Astrocyte (in vitro differentiated cells and primary cell): ENCODE measurements at regions not wholly inside any gene's neighbourhood (a gene's known extent, or its start where the extent isn't known, plus 50 kb on each side); places are given as distances from the start of the nearest gene placed in this dataset.

ENCODE experiments used
- DNase-seq: peaks from one replicate; pipeline ENCODE4 v3.0.0-alpha.2; 2010; ENCODE audit warnings: low read depth
- FAIRE-seq: peaks from 2 replicates; lab custom pipeline; 2011; peaks lifted over from hg19 to GRCh38; lab: Jason Lieb, UNC
- H2AFZ ChIP-seq: 2 replicates; pipeline ENCODE4 v1.6.0; 2012; ENCODE audit warnings: low read depth, low read length, inconsistent platforms
- H3K27ac ChIP-seq: 2 replicates; pipeline ENCODE4 v1.5.1; 2011; ENCODE audit warnings: low read depth, low read length, inconsistent platforms
- H3K27me3 ChIP-seq: 2 replicates; pipeline ENCODE4 v1.6.0; 2011; ENCODE audit warnings: low read length, inconsistent platforms; ENCODE audit not compliant: insufficient read depth
- H3K36me3 ChIP-seq: 2 replicates; pipeline ENCODE4 v1.5.1; 2011; ENCODE audit warnings: low read length, inconsistent platforms; ENCODE audit not compliant: insufficient read depth
- H3K4me1 ChIP-seq: 2 replicates; pipeline ENCODE4 v1.5.1; 2011; ENCODE audit warnings: low read length, inconsistent platforms; ENCODE audit not compliant: insufficient read depth
- H3K4me2 ChIP-seq: 2 replicates; pipeline ENCODE4 v1.6.0; 2012; ENCODE audit warnings: low read length, inconsistent platforms
- H3K4me3 ChIP-seq: 2 replicates; pipeline ENCODE4 v1.5.1; 2011; ENCODE audit warnings: low read depth, mild to moderate bottlenecking, low read length, inconsistent platforms; ENCODE audit not compliant: insufficient read depth
- H3K79me2 ChIP-seq: 2 replicates; pipeline ENCODE4 v1.6.0; 2012; ENCODE audit warnings: mild to moderate bottlenecking, low read length, inconsistent platforms; ENCODE audit not compliant: insufficient read depth
- H3K9ac ChIP-seq: 2 replicates; pipeline ENCODE4 v1.6.0; 2012; ENCODE audit warnings: mild to moderate bottlenecking, low read length, inconsistent platforms
- H3K9me3 ChIP-seq: 2 replicates; pipeline ENCODE4 v1.5.1; 2012; ENCODE audit warnings: low read depth, mild to moderate bottlenecking, low read length, inconsistent platforms; ENCODE audit not compliant: insufficient read depth
- H4K20me1 ChIP-seq: 2 replicates; pipeline ENCODE4 v1.6.0; 2012; ENCODE audit warnings: low read length, inconsistent platforms; ENCODE audit not compliant: insufficient read depth
- H3K27ac Mint-ChIP-seq: one replicate; pipeline ENCODE4 v1.8.0; 2021; ENCODE audit warnings: mild to moderate bottlenecking, mixed read lengths; ENCODE audit not compliant: unreplicated experiment
- H3K27me3 Mint-ChIP-seq: one replicate; pipeline ENCODE4 v1.8.0; 2021; ENCODE audit warnings: low read depth, mixed read lengths; ENCODE audit not compliant: unreplicated experiment
- H3K36me3 Mint-ChIP-seq: one replicate; pipeline ENCODE4 v1.8.0; 2021; ENCODE audit warnings: low read depth, mixed read lengths; ENCODE audit not compliant: unreplicated experiment
- H3K4me1 Mint-ChIP-seq: one replicate; pipeline ENCODE4 v1.8.0; 2021; ENCODE audit warnings: low read depth, mixed read lengths; ENCODE audit not compliant: unreplicated experiment
- H3K4me3 Mint-ChIP-seq: one replicate; pipeline ENCODE4 v1.8.0; 2021; ENCODE audit warnings: mild to moderate bottlenecking, moderate library complexity, mixed read lengths; ENCODE audit not compliant: unreplicated experiment
- H3K9me3 Mint-ChIP-seq: one replicate; pipeline ENCODE4 v1.8.0; 2021; ENCODE audit warnings: mild to moderate bottlenecking, mixed read lengths; ENCODE audit not compliant: unreplicated experiment
- EZH2 ChIP-seq: IDR thresholded peaks from 2 replicates; pipeline ENCODE4 v1.6.1; 2012; ENCODE audit warnings: mild to moderate bottlenecking, low read length, inconsistent platforms; ENCODE audit not compliant: insufficient read depth
- TF ChIP-seq, protein P1 (sequence below): IDR thresholded peaks from 2 replicates; pipeline ENCODE4 v1.5.1; 2011; ENCODE audit warnings: low read depth, mild to moderate bottlenecking, inconsistent platforms, low read length, moderate library complexity; ENCODE audit not compliant: insufficient read depth

DNA sequence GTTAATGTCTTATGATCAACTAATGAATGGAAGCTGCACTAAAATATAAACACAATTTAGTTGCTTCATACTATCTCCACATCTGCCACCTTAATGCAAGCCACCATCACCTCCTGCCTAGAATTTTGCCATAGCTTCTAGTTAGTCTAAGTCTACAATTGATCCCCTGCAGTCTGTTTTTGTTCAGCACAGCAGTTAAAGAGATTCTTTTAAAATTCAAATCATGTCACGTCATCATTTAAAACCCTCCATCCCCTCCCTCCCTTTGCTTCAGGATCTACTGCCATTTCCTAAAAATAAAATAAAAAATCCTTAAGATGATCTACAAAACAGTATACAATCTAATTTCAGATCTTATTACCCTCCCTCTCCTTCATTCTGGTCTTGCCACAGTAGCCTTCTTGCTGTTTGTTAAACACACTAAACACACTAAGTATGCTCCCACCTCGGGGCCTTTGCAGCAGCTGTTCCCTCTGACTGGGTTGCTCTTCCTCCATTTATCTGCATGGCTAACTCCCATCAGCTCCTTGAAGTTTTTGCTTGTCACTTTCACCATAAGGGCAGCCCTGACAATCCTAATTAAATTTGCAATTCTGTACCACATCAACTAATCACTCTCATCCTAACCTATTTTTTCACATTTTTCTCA lies 97.0 kb upstream of the FOXP2 start:
- Histone ChIP-seq H3K27ac (no peak overlapping the region), H3K36me3 (no peaks in the 10 kb centered on the region), H3K27me3 (no peaks in the 10 kb centered on the region), H3K4me2 (no peak overlapping the region), H3K4me3 (no peak overlapping the region), H3K4me1 (no peaks in the 10 kb centered on the region), H3K79me2 (no peaks in the 10 kb centered on the region), H3K9me3 (no peaks in the 10 kb centered on the region), H3K9ac (no peak overlapping the region), H4K20me1 (no peaks in the 10 kb centered on the region), H2AFZ (no peak overlapping the region)
- TF ChIP-seq EZH2, result no peak
- Mint-ChIP-seq H3K4me3 (no peak overlapping the region), H3K36me3 (no peaks in the 10 kb centered on the region), H3K27me3 (no peaks in the 10 kb centered on the region), H3K9me3 (no peaks in the 10 kb centered on the region), H3K4me1 (no peaks in the 10 kb centered on the region), H3K27ac (no peak overlapping the region)
- no peak for FAIRE-seq
- DNase-seq, result no peak

DNA sequence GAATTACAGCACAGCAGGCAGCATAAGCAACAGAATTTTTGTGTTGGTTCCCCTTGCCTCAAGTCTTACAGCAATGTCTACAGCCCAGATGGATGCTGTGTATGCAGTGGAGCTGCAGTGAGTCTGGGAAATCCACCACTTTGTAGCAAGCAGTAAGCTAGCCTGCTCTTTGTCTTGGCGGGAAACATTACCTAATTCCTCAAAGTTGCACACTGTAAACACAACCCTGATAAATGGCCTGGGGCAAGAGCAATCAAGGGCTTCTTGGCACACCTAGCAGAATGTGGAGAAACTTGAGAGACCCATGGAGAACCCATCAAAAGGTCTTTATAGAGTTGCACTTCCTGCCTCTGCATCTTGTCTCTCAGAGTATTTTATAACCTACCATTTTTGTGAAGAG lies 102.0 kb upstream of the FOXP2 start:
- Mint-ChIP-seq H3K27ac (no peak overlapping the region), H3K4me3 (no peak overlapping the region), H3K4me1 (no peaks in the 10 kb centered on the region), H3K9me3 (no peaks in the 10 kb centered on the region), H3K27me3 (no peaks in the 10 kb centered on the region), H3K36me3 (no peaks in the 10 kb centered on the region)
- FAIRE-seq, result no peak
- H3K9me3 ChIP-seq, result no peaks in the 10 kb centered on the region
- no peak for DNase-seq
- no peak overlapping the region for H2AFZ ChIP-seq
- no peaks in the 10 kb centered on the region for H4K20me1 ChIP-seq
- H3K4me1 ChIP-seq, result no peaks in the 10 kb centered on the region
- H3K27me3 ChIP-seq, result no peaks in the 10 kb centered on the region
- TF ChIP-seq, protein P1, sequence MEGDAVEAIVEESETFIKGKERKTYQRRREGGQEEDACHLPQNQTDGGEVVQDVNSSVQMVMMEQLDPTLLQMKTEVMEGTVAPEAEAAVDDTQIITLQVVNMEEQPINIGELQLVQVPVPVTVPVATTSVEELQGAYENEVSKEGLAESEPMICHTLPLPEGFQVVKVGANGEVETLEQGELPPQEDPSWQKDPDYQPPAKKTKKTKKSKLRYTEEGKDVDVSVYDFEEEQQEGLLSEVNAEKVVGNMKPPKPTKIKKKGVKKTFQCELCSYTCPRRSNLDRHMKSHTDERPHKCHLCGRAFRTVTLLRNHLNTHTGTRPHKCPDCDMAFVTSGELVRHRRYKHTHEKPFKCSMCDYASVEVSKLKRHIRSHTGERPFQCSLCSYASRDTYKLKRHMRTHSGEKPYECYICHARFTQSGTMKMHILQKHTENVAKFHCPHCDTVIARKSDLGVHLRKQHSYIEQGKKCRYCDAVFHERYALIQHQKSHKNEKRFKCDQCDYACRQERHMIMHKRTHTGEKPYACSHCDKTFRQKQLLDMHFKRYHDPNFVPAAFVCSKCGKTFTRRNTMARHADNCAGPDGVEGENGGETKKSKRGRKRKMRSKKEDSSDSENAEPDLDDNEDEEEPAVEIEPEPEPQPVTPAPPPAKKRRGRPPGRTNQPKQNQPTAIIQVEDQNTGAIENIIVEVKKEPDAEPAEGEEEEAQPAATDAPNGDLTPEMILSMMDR, result no peak
- no peak for TF ChIP-seq EZH2
- no peaks in the 10 kb centered on the region for H3K36me3 ChIP-seq
- H3K4me3 ChIP-seq, result no peak overlapping the region
- H3K79me2 ChIP-seq, result no peaks in the 10 kb centered on the region
- H3K4me2 ChIP-seq, result no peak overlapping the region
- no peak overlapping the region for H3K27ac ChIP-seq
- no peak overlapping the region for H3K9ac ChIP-seq

DNA sequence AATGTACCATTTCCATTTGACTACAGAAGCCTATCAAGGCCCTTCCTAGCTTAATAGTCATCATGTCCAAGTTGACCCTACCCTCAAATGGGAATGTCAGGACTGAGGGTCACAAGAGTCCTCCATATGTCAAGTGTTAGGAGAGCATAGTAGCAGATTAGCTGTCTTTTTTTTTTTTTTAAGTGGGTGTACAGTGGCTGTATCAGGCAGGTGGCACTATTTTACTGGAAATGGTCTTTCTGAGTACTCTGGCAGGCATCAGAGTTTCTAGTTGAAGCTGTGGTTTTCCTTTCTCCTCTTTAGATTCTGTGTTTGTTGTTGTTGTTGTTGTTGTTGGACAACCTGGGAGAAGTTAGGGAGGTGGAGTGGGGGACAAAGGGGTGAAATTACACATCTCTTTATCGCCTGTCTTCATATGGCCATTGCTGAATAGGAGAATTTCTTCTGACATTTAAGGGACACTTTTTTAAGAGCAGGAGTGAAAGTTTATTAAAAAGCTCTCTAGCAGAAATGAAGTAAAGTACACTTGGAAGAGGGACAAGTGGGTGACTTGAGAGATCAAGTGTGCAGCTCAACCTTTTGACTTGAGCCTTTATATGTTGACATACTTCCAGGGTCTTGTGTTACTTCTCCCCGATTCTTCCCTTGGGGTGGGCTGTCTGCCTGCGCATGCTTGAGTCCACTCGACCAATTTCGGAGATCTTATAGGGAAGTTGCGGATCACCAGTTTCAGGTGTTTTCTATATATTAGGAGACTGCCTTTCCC lies 104.1 kb upstream of the FOXP2 start:
- no peaks in the 10 kb centered on the region for H3K79me2 ChIP-seq
- no peaks in the 10 kb centered on the region for H3K9me3 ChIP-seq
- no peak overlapping the region for H2AFZ ChIP-seq
- FAIRE-seq (no peak), DNase-seq (no peak)
- TF ChIP-seq EZH2, result no peak
- H3K4me3 Mint-ChIP-seq, result no peak overlapping the region
- H3K4me3 ChIP-seq, result no peak overlapping the region
- no peak overlapping the region for H3K9ac ChIP-seq
- no peak overlapping the region for H3K4me2 ChIP-seq
- no peaks in the 10 kb centered on the region for H3K27me3 Mint-ChIP-seq
- no peaks in the 10 kb centered on the region for H3K9me3 Mint-ChIP-seq
- no peaks in the 10 kb centered on the region for H3K4me1 Mint-ChIP-seq
- H3K27ac ChIP-seq, result no peak overlapping the region
- no peaks in the 10 kb centered on the region for H3K27me3 ChIP-seq
- H3K4me1 ChIP-seq, result no peaks in the 10 kb centered on the region
- H3K36me3 Mint-ChIP-seq, result no peaks in the 10 kb centered on the region
- H3K27ac Mint-ChIP-seq, result no peak overlapping the region
- H4K20me1 ChIP-seq, result no peaks in the 10 kb centered on the region
- no peaks in the 10 kb centered on the region for H3K36me3 ChIP-seq
